Mammary epithelial cell (primary cell): ENCODE measurements at regions not wholly inside any gene's neighbourhood (a gene's known extent, or its start where the extent isn't known, plus 50 kb on each side); places are given as distances from the start of the nearest gene placed in this dataset.

Experiments used
- CTCF ChIP-seq, 2 donors: IDR thresholded peaks in 1 of 2; conservative IDR thresholded peaks in 1 of 2; 2 replicates each; pipeline ENCODE4 v1.5.1; 2011 to 2012; ENCODE audit warnings: inconsistent platforms in 2 of 2, low read length in 2 of 2, mild to moderate bottlenecking in 2 of 2, control low read depth in 1 of 2, low read depth in 1 of 2; ENCODE audit not compliant: insufficient read depth in 1 of 2; ENCODE audit errors: extremely low read depth in 1 of 2
- EZH2 ChIP-seq: IDR thresholded peaks from 2 replicates; pipeline ENCODE4 v1.6.1; 2012; ENCODE audit warnings: low read length, inconsistent platforms, borderline replicate concordance

- TF ChIP-seq CTCF (conservative IDR thresholded peaks at IDR 0.05 in 1 of 2, IDR thresholded peaks at IDR 0.05 in 1 of 2; ENCODE audit: extremely low read depth in 1 of 2, insufficient read depth in 1 of 2, low read depth in 1 of 2, low read length in 2 of 2) (no peak), EZH2 (no peak)
These were observed 245.7 kb downstream of the C12orf50 start for GRCh38 chr12:87783467-87783866.
